Lung (tissue), 11 donors: ENCODE measurements at regions not wholly inside any gene's neighbourhood (a gene's known extent, or its start where the extent isn't known, plus 50 kb on each side); places are given as distances from the start of the nearest gene placed in this dataset.

Experiments
- ATAC-seq: fragments of 200-7000 bp; cut with Tn5 transposase; one replicate; pipeline ENCODE4 v1.9.1; 2020; ENCODE audit warnings: moderate number of reproducible peaks; ENCODE audit not compliant: insufficient read depth, low FRiP score
- DNase-seq, 3 donors: peaks; one replicate each; pipeline ENCODE4 v3.0.0-alpha.2; 2013 to 2017
- H3K27ac ChIP-seq, 2 donors: one replicate each; pipeline ENCODE4 v1.5.1; 2013; ENCODE audit warnings: mild to moderate bottlenecking in 2 of 2, moderate library complexity in 2 of 2, control low read depth in 1 of 2, inconsistent platforms in 1 of 2, low read depth in 1 of 2, low read length in 1 of 2
- H3K27me3 ChIP-seq, 3 donors: one replicate each; pipeline ENCODE4 v1.5.1; 2013; ENCODE audit warnings: low read length in 2 of 3; ENCODE audit not compliant: control insufficient read depth in 3 of 3, insufficient read depth in 3 of 3
- H3K36me3 ChIP-seq, 4 donors: one replicate each; pipeline ENCODE4 v1.5.1; 2013; ENCODE audit warnings: low read length in 4 of 4, mild to moderate bottlenecking in 1 of 4, moderate library complexity in 1 of 4; ENCODE audit not compliant: control insufficient read depth in 4 of 4, insufficient read depth in 4 of 4
- H3K4me1 ChIP-seq, 5 donors: one replicate each; pipeline ENCODE4 v1.5.1; 2013; ENCODE audit warnings: low read length in 5 of 5, mild to moderate bottlenecking in 2 of 5, moderate library complexity in 1 of 5; ENCODE audit not compliant: control insufficient read depth in 5 of 5, insufficient read depth in 5 of 5
- H3K4me3 ChIP-seq: one replicate; pipeline ENCODE4 v1.5.1; 2013; ENCODE audit warnings: mild to moderate bottlenecking, control low read depth, moderate library complexity
- H3K9ac ChIP-seq, 2 donors: one replicate each; pipeline ENCODE4 v1.5.1; 2013; ENCODE audit warnings: low read length in 2 of 2, control low read depth in 1 of 2; ENCODE audit not compliant: insufficient read depth in 1 of 2
- H3K9me3 ChIP-seq, 4 donors: one replicate each; pipeline ENCODE4 v1.5.1; 2013; ENCODE audit warnings: low read length in 3 of 4, mild to moderate bottlenecking in 1 of 4, moderate library complexity in 1 of 4; ENCODE audit not compliant: control insufficient read depth in 4 of 4, insufficient read depth in 3 of 4
- CTCF ChIP-seq: IDR thresholded peaks from 2 replicates; pipeline ENCODE4 v1.5.1; 2012; ENCODE audit warnings: mild to moderate bottlenecking; ENCODE audit errors: control extremely low read depth, extremely low read depth
- WGBS, 2 donors: extraction: QIAGEN DNeasy Blood & Tissue Kit; methylation state at CpG; one replicate each; pipeline ENCODE4 v1.1.7; 2013; 5-methylcytosine and 5-hydroxymethylcytosine counted together
- donor health status: control.
- donor health status: control.
- donor health status: Bipolar disorder and iron deficiency.
- donor health status: healthy.
- donor health status: DM: yes; HTN: yes; CAD: no.

GRCh38 chr2:449246-450067 lies 161.6 kb upstream of the ALKAL2 start:
- Histone ChIP-seq H3K4me1 (peaks cover 0 to 32% (median 6%) of the 10 kb centered on the region in 5 donors), H3K9ac (no peak overlapping the region), H3K4me3 (no peak overlapping the region), H3K27me3 (no peaks in the 10 kb centered on the region), H3K9me3 (peaks cover 0 to 1% (median 0%) of the 10 kb centered on the region in 4 donors), H3K27ac (no peak overlapping the region), H3K36me3 (no peaks in the 10 kb centered on the region)
- no peak for DNase-seq
- TF ChIP-seq CTCF: no peak
- ATAC-seq: no peak
- 72 to 80% methylated on average over 6 of the region's 6 CpGs for WGBS, 2 donors

GRCh38 chr2:447902-448665 lies 160.2 kb upstream of the ALKAL2 start:
- H3K27ac ChIP-seq: no peak overlapping the region
- H3K9ac ChIP-seq: no peak overlapping the region
- no peak for TF ChIP-seq CTCF
- ATAC-seq: no peak
- peak in 2 of 3 donors; percentile 27 to 43 for DNase-seq
- no peaks in the 10 kb centered on the region for H3K9me3 ChIP-seq
- peaks cover 0 to 32% (median 6%) of the 10 kb centered on the region in 5 donors for H3K4me1 ChIP-seq
- H3K4me3 ChIP-seq: no peak overlapping the region
- H3K36me3 ChIP-seq: no peaks in the 10 kb centered on the region
- 81 to 89% methylated on average over 14 of the region's 14 CpGs for WGBS, 2 donors
- no peaks in the 10 kb centered on the region for H3K27me3 ChIP-seq

GRCh38 chr2:446963-447530 lies 159.2 kb upstream of the ALKAL2 start:
- Histone ChIP-seq H3K36me3 (no peaks in the 10 kb centered on the region), H3K27me3 (no peaks in the 10 kb centered on the region), H3K4me1 (peaks cover 0 to 33% (median 7%) of the 10 kb centered on the region in 5 donors), H3K9me3 (no peaks in the 10 kb centered on the region), H3K9ac (no peak overlapping the region), H3K4me3 (no peak overlapping the region), H3K27ac (no peak overlapping the region)
- WGBS, 2 donors: 65 to 73% methylated on average over 10 of the region's 10 CpGs
- no peak for TF ChIP-seq CTCF
- DNase-seq (no peak), ATAC-seq (no peak)
